ENCODE measurements at regions not wholly inside any gene's neighbourhood (a gene's known extent, or its start where the extent isn't known, plus 50 kb on each side); places are given as distances from the start of the nearest gene placed in this dataset.

DNA sequence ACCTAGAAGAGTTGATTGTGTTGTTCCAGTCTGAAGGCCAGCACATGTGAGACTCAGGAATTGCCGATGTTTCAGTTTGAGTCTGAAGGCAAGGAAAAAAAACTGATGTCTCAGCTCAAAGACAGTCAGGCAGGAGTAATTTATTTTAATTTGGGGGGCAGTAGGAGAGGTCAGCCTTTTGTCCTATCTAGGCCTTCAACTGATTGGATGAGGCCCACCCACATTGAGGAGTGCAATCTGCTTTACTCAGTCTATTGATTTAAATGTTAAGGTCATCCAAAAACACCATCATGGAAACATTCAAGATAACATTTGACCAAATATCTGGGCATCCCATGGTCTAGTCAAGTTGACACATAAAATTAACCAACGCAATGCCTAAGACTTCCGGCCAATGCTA is 288.9 kb downstream of the CDK5RAP2 start:
- DNase-seq = no peak

DNA sequence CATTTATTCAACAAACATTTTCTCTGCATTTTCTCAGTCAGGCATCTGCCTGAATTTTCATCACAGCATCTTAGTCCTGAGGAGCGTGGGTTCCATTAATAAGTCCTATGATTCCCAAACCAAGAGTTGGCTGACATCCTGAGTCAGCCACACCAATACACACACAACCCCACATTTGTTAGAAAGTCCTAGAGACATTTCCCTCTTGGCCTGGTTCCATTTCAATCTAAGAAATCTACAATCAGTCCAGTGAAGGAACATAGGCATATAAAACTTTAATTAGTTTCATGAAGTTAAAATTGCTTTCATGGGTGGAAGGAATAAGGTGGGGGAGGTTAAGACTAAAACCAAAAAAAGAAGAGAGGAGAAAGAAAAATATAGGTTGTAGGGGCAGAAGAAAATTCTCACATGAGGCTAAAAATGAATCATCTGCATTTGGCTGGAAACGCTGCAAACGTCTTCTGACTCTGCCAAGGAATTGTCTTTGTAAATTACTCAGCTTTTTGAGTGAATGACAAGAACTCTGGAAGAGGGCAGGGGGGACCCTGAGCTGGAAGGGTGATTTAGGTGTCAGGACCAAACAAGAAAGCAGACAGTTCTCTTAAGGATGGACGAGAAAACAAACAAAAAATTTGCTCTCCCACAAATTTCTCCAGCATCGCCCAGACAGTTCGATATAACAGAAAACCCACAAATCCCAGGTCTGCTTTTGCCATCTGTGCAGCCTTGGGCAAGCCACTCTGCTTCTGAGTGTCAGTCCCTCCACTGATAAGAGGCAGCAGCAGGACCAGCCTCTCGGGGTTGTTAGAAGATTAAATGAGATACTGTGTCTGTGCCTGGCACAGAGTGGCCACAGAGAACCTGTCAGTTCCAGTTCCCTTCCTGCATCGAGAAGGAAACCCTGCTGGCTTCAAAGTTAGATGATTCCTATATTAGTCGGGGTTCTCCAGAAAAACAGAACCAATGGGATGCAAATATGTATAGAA is 289.7 kb downstream of the CDK5RAP2 start:
- no peak for DNase-seq

DNA sequence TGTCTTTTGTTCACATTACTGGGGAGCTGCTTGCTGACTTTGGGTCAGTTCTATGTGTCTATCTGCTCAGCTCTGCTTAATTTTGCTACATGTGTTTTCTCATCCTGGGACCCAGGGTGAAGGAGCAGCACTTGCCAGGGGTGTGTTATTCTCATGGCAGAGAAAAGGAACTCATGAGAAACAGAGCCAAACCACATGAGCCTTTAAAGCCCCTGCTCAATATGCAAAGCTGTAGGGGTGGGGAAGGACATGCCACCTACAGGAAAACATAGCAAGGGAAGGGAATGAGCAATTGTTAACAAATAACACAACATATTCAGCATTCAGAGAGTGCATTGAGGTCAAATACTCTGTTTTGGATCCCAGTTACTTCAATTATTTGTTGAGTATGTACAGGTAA is 290.9 kb downstream of the CDK5RAP2 start:
- DNase-seq = no peak

DNA sequence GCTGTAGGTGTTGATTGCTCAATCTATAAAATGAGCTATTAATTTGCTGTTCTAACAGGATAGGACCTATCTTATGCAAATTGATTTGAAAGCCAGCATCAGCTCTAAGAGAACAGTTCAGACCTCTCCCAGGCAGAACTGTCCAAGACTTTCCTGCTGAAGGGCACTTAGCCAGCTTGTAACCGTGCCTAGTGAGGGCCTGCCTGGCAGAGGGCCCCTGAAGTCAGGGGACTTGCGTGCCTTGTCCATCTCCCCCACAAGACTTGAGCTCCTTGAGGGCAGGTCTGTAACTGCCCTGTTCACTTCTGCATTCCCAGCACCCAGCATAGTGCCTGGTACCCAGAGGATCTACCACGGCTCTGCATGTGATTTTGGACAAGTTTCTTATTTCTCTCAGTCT is 293.4 kb downstream of the CDK5RAP2 start:
- no peak for DNase-seq

DNA sequence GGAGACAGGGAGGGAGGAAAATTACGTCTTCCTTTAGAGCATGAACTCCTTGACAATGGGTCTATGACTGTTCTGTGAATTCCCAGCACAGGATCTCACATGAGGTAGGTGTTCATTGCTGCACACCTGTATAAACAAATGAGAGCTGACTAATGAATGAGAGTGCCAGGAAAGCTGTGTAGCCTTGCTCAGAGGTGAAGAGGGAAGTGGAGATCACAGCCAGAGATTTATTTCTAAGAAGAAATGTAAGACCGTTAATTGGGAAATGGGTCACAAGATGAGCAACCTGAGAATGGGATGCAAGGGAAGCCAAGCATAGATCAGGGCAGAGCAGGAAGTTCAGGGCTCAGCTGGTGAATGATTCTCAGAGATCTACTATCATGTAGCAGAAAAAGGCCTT is 295.1 kb downstream of the CDK5RAP2 start:
- DNase-seq = no peak

DNA sequence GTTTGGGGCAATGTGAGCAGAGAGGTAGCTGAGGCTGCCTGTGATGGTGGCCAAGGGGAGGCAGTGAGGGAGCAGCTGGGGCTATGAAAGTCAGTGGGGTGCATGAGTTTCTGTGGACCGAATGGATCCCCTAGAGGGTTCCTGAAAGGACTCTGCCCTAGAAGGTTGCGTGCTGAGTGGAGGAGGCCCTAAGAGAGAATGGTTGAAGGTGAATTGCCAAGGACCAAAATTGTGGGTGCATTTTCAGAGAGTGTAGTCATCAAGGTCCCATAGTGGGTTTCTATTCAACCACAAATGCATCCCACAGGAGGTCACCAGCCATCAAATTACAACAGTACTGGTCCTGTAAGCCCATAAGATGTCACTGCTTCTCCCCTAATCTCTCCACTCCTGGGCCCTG is 298.3 kb downstream of the CDK5RAP2 start:
- no peak for DNase-seq

DNA sequence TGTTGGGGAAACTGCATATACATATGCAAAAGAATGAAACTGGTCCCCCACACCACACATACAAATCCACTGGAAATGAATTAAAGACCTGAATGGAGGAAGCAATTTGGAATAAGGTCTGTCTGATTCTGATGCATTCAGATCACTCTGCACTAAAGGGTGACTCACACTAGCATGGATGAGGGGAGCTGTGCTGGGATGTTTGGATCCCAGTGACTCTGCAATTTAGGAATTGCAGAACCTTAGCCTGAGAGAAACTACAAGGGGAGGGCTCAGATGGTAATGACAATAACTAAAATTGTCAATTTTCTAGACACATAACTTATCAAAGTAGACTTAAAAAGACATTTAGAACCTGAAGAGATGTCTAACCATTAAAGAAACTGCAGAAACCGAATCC is 312.0 kb downstream of the CDK5RAP2 start:
- DNase-seq = no peak

DNA sequence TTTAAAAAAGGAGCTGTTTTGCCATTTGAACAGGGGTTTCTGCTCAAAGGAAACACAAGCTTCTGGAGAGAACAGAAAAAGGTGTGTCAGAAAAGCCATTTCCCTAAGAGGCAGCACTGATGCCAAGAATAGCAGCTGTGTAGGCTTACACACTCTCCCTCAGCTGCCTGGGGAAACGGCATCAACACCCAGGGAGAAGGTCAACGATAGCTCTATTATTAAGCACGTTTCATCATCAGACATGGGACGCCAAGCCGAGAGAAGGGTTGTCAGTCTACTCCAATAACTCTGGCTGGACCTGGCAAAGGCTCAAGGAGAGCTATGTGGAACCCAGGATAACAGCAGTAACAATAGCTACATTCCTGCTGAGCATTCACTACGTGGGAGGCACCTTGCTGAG is 314.2 kb downstream of the CDK5RAP2 start:
- no peak for DNase-seq

DNA sequence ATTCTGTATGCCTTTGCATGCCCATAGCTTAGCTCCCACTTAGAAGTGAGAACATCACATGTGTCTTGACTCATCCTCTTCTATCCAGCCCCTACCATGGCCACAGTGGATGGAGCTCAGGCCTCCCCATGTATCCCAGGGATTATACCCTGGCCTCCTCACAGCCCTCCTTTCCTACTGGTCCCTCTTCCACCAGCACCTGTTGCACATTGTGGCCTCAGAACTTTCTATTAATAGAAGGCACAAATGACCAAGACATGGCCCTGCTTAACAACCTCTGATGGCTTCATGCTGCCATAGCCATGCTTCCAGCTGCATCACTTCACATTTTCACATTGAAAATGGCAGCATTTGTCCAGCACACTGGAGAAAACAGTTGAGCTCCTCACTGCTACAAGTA is 315.4 kb downstream of the CDK5RAP2 start:
- DNase-seq = no peak

DNA sequence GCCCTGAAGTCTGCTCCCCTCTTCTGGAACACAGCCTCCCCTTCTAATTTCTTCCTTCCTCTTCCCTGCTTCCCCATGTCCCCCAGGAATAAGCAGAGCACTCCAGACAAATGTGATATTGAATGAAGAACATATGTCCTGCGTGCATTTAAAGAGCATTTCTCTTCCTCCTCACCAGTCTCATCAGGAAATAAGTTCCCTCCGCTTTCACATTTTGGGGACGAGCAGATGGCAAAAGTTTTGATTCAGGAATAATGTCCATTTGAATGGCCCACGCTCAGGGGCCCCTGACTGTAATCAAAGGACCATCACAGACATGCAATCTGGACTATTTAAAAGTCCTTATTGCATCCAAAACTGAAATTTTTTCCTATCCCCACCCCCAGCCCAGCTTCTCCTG is 316.1 kb downstream of the CDK5RAP2 start:
- DNase-seq = no peak

DNA sequence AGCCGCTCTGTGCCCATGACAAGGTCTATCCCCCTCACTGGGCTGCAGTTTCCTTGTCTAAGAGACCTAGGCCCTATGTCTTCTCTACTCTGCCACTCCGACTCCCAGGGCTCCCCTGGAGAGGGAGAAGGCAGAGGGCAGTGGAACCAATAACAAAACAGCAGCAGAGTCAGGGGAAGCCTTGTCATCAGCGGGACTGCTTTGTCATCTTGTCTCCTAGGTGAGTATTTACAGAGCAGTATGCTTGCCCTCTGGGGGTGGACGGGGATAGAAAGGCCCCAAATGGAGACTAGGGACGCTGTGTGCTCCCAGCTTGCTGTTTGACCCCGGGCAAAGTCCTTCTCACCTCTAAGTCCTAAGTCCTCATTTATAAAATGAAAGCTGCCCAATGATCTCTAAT is 318.5 kb downstream of the CDK5RAP2 start:
- no peak for DNase-seq

DNA sequence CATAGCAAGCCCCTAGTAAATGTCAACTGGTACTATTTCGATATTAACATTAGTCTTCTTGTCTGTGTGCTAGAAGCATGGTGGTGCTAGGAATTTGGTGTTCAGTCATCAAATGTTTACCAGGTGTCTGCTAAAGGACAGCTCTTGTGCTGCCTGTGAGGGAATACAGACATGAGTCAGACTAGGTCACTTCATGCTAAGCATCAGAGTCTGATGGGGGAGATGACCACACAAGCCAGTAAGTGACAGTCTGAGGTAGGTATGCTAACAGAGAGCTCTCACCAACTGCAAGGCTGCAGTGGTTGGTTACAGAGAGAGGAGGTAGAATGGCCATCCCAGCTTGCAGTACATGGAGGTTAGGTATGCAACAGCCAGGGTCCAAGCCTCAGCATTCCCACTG is 320.9 kb downstream of the CDK5RAP2 start:
- DNase-seq = no peak

DNA sequence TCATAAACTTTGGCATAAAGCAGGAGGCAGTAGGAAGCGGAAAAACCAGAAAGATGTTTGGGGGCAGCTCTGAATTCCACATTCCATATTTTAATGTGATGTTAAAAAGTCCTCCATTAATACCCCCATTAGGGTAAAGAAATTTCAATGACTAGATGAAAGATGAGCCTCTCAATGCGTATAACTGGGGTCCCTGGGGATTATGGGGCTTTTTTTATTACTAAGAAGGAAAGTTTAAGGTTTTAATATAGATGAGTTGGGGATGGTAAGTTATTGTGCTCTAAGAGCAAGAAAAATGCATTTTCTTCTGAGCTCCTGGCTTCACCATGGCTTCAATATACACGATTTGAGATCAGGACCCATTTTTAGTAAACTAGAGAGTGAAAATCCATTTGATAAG is 321.9 kb downstream of the CDK5RAP2 start:
- DNase-seq = no peak

DNA sequence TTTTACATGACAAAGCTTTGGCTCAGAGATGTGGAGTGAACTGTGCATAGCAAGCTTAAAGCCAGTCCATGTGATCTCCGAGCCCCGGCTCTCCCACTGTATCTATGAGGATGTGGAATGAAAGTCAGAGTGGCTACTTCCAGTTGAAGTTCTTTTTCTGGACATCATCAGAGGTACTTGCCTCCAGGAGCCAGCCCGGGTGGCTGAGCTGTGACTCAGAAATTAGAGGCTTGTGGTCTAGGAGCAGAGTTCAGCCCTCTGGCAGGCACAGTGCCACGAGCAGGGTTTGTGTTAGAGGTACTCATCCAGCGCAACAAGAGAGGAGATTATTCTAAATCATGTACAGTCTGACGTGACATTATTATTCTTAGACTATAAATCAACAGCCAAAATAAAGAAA is 322.5 kb downstream of the CDK5RAP2 start:
- DNase-seq = no peak

DNA sequence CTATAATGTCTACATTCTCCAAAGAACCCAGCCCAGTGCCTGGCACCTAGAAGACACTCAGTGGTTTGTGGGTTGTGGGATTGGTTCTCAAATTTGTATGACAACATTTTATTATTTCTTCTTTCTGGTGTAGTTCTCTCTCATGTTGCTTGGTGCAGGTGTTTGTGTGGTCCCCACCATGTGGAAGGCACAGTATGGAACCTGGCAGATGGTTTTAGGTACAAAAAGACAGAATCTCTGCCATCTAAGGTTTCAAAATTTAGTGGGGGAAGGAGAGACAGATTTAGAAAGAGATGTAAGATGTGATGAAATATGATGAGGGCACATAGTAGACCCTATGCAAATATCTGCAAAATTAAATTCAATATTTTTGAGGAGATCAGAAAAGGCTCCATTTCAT is 323.8 kb downstream of the CDK5RAP2 start:
- no peak for DNase-seq

DNA sequence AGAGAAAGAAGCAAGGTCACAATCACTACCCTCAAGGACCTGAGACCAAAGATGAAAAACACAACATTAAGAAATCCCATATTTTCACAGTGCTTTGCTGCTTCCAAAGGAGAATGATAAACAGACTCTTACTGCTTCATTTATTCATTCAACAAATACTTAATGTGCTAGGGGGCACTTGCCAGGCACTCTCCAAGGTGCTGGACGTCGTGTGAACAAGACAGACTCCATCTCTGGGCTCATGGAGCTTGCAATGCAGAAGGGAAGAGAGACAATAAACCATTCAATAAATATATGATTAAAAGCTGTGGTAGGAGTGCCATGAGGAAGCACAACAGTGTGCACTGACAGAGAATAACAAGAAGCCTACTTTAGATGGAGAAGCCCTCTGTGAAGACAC is 327.7 kb downstream of the CDK5RAP2 start:
- no peak for DNase-seq

DNA sequence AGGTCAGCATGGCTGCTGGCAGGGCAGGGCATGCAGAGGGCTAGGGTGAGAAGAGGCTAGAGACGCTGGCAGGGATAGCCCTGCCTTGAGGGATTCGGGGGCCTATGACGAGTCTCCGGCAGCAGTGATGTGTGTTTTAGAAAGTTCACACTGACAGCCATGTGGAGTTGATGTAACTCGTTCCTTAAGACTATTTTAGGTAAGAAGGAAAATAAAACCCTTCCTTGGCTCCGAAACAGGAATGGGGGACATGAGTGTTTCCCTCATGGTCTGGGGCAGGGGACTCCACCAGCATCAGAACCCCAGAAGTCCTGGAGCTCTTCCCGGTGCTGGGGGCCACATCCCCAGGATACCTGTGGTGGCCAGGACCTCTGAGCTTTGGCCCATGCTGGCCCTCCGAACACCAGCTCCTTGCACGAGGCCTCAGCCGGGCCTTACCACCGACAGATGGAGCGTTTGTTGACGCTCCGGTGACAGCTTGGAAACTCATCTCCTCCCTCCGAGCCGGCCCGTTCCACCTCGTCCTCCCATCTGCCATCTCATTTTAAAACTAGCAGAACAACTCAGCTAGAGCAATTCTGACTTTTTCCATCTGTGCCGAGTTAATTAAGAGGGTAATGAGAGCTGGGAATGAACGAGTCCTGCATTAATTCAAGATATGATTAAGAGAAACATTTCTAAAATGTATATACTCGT is 337.7 kb downstream of the CDK5RAP2 start:
- DNase-seq = no peak

DNA sequence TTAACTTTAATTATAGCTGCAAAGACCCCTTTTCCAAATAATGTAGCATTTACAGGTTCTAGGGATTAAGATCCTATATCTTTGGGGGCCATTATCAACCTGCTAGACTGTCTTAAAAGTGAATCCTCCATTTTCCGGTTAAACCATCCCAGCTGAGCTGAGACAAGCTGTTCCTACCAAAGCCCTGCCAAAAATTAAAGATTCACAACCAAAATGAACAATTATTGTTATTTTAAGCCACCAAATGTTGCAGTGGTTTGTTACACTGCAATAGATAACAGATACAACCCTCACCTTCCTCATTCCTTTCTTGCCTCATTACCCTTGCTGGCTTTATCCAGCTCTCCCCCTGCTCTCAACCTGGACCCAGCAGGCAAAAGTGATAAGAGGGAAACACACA is 343.4 kb downstream of the CDK5RAP2 start:
- DNase-seq = no peak

DNA sequence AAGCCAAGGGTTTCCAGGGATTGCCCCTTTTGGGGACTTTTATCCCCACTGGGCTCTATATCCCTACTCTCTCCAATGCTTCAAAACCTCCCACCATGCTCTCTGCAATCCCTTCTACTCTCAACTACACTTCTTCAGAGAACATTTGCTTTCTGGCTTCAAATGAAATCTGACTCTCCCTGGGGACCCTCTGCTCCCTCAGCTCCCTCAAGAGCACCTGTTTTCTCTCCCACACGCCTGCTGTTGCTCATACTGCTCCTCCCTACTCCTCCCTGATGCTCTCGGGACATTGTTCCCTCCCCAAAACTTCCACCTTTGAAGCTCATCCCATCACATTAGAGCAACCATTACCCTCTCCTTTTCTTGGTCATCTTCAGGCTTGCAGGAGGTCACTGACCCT is 344.9 kb downstream of the CDK5RAP2 start:
- DNase-seq = no peak

DNA sequence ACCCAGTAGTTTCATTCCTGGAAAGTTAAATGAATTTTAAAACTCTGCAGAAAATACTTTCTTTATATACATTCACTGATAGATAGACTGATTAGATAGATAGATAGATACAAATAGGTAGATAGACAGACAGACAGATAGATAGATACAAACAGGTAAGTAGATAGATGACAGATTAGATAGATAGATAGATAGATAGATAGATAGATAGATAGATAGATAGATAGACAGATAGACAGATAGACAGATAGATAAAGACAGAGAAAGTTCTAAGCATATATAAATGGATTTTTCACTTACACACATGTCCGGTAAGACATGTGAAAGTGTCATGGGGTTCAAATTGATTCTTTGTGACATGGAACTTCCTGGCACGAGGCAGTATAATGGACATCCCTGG is 349.7 kb downstream of the CDK5RAP2 start:
- no peak for DNase-seq

DNA sequence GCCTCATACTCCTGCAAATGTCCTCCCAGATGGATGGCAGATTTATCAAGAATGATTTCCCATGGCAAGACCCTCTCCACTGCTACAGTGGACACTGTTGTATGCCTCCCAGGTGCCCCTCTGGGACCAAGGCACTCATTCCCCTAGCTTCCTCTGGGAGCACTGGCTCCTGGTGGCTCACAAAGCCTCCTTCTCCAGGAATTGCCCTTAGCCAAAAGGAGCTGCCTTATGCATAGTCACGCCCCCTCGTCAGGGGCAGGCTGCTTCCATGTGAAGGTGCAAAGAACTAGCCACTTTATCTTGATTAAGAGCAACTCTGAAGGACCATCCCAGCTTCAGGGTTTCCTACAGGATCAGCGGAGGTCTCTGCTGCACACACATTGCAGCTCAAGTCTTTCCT is 358.1 kb downstream of the CDK5RAP2 start:
- DNase-seq = no peak

DNA sequence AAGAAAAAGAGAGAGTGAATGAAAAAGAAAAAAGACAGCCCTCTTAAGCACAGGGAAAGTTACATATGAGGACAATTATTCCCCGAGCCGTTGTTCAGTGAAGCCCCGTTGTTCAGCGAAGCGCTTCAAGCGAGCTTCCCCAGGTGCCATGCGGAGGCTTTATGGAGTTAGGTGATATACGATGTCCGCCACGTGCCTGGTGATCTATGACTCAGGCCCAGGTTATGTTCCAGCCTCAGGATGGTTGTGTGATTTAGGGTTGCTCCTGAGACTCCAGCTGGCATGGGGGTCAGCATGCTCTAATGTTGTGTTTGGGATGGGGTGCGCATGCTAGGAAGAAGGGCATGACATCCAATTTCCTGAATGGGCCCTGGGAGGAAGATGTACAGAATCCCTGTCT is 365.6 kb downstream of the CDK5RAP2 start:
- no peak for DNase-seq

DNA sequence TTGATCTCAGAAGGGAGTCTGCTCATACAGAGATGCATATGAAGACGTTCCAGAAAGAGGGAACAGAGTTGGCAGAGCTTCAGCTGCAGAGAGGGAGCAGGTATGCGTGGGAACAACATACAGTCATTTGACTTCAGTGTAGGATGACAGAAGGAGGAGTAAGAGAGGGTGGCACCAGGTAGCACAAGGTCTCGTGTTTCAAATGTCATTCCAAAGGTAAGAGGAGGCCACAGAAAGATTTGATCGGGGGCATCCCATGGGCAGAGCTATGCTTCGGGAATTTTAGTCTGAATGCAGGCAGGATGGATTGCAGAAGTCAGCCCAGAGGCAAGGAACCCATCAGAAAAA is 367.1 kb downstream of the CDK5RAP2 start:
- no peak for DNase-seq

DNA sequence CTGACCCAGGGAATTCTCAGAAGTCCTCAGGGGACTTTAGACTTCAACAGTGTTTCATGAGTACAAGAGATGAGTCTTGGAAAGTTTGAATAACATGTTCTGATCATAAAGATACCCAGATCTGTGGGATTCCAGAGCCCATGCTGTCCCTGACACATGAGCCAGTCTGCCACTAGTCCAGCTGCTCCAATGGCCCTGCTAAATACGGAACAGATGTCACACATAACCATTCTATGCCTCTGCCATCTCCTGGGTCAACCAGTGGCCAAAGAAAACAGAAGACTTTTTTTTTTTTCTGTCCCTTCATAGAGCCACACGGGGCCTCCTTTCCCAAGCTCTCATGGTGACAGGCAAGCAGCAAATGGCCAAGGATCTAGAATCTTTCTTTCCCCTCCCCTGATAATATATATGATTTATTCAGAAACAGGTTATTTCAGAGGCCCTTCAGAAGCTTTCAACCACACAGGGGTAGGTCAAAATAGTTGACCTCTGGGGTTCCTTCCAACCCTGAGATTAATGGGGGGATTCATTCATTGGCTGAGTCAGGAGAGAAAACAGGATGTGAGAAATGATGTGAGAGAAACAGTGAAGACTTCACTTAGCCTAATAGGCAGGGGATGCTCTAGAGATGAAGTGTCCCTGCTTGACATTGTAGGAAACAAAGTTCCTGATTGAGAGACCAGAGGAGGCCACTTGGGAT is 367.7 kb downstream of the CDK5RAP2 start:
- no peak for DNase-seq

Data from T-helper 1 cell (primary cell).